Activated CD8-positive, alpha-beta T cell treated with anti-CD3 and anti-CD28 coated beads, Interleukin-2, amount 10 ng/mL, durations not matched to agents 7 days and 5 days (primary cell): ENCODE measurements at regions not wholly inside any gene's neighbourhood (a gene's known extent, or its start where the extent isn't known, plus 50 kb on each side); places are given as distances from the start of the nearest gene placed in this dataset.

Source experiments
- ATAC-seq: fragments of 150-1000 bp; cut with Tn5 transposase; one replicate; pipeline ENCODE4 v1.10.0; 2021; ENCODE audit warnings: moderate library complexity
- CTCF ChIA-PET: fragments of 350-600 bp; sonication (Branson Sonifier 250); formaldehyde crosslinking; loops from one replicate; lab custom pipeline; 2021; ENCODE audit warnings: antibody characterized with exemption; lab: Charles Lee
- POLR2A ChIA-PET: fragments of 350-600 bp; sonication (Branson Sonifier 250); formaldehyde crosslinking; loops from one replicate; lab custom pipeline; 2021; ENCODE audit warnings: antibody characterized with exemption; lab: Charles Lee
- DNase-seq: peaks from one replicate; pipeline ENCODE4 v3.0.0-alpha.2; 2020
- H3K27ac Mint-ChIP-seq: one replicate; pipeline ENCODE4 v1.8.0; 2021; ENCODE audit warnings: mild to moderate bottlenecking, mixed read lengths
- H3K27me3 Mint-ChIP-seq: one replicate; pipeline ENCODE4 v1.8.0; 2021; ENCODE audit warnings: low read depth, mixed read lengths
- H3K36me3 Mint-ChIP-seq: one replicate; pipeline ENCODE4 v1.8.0; 2021; ENCODE audit warnings: low read depth, mixed read lengths
- H3K4me1 Mint-ChIP-seq: one replicate; pipeline ENCODE4 v1.8.0; 2021; ENCODE audit warnings: low read depth, mixed read lengths
- H3K4me3 Mint-ChIP-seq: one replicate; pipeline ENCODE4 v1.8.0; 2021; ENCODE audit warnings: mild to moderate bottlenecking, mixed read lengths
- H3K9me3 Mint-ChIP-seq: one replicate; pipeline ENCODE4 v1.8.0; 2022; ENCODE audit warnings: mixed read lengths; ENCODE audit not compliant: insufficient read depth

GRCh38 chr5:89758146-89758545, 651.4 kb downstream of the CETN3 start:
- Mint-ChIP-seq H3K4me1 (no peaks in the 10 kb centered on the region), H3K9me3 (no peaks in the 10 kb centered on the region), H3K27me3 (no peaks in the 10 kb centered on the region), H3K36me3 (no peaks in the 10 kb centered on the region), H3K4me3 (no peak overlapping the region), H3K27ac (no peak overlapping the region)
- DNase-seq (no peak), ATAC-seq (no peak)
- ChIA-PET POLR2A (no interaction called here), CTCF (no interaction called here)

GRCh38 chr5:89756955-89757354, 652.6 kb downstream of the CETN3 start:
- DNase-seq (no peak), ATAC-seq (no peak)
- POLR2A ChIA-PET = no interaction called here
- H3K27ac Mint-ChIP-seq = no peak overlapping the region
- CTCF ChIA-PET = no interaction called here
- no peaks in the 10 kb centered on the region for H3K36me3 Mint-ChIP-seq
- no peak overlapping the region for H3K4me3 Mint-ChIP-seq
- no peaks in the 10 kb centered on the region for H3K4me1 Mint-ChIP-seq
- H3K27me3 Mint-ChIP-seq = no peaks in the 10 kb centered on the region
- no peaks in the 10 kb centered on the region for H3K9me3 Mint-ChIP-seq

DNA sequence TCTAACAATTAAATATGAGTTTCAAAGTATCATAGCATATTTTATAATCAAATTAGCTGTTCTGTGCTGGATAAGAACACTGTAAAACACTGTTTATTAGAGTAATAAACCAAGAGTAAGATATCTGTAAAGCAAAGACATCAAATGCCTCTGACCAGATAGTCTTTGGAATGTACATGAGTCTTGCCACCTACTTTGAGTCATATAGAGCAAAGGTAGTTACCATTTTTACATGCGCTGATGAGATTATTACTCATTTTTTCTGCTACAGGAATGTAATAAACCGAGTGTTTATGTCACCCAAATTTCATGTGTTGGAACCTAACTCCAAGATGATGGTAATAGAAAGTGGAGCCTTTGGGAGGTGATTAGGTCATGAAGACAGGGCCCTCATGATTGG, 654.5 kb downstream of the CETN3 start:
- Mint-ChIP-seq H3K36me3 (no peaks in the 10 kb centered on the region), H3K27ac (no peak overlapping the region)

DNA sequence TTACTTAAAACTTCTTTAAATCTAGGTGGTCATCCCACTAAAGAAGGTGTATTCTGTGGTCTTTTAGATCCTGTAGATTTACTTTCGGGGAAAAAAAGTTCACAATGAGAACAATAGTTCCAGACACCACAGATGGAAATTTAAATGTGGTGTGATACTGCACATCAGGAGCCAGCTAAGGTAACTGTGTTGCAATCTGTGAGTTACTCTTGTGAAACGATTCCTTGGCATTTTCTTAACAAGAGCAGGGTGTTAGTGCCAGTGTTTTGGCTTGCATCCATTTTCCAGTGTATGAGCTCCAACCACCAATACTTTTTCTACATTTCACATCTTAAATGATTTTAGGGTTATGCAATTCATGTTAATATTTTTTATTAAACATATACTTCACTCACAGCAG, 674.5 kb downstream of the CETN3 start:
- Mint-ChIP-seq H3K9me3 (no peaks in the 10 kb centered on the region), H3K27ac (no peak overlapping the region), H3K4me1 (no peaks in the 10 kb centered on the region), H3K4me3 (no peak overlapping the region), H3K36me3 (no peaks in the 10 kb centered on the region), H3K27me3 (no peaks in the 10 kb centered on the region)
- CTCF ChIA-PET = no interaction called here
- DNase-seq (no peak), ATAC-seq (no peak)
- POLR2A ChIA-PET = no interaction called here

More for the DNA sequence above, 654.5 kb downstream of the CETN3 start:
- Mint-ChIP-seq H3K9me3 (no peaks in the 10 kb centered on the region), H3K4me3 (no peak overlapping the region), H3K4me1 (no peaks in the 10 kb centered on the region), H3K27me3 (no peaks in the 10 kb centered on the region)
- CTCF ChIA-PET = no interaction called here
- ATAC-seq (no peak), DNase-seq (no peak)
- POLR2A ChIA-PET = no interaction called here

DNA sequence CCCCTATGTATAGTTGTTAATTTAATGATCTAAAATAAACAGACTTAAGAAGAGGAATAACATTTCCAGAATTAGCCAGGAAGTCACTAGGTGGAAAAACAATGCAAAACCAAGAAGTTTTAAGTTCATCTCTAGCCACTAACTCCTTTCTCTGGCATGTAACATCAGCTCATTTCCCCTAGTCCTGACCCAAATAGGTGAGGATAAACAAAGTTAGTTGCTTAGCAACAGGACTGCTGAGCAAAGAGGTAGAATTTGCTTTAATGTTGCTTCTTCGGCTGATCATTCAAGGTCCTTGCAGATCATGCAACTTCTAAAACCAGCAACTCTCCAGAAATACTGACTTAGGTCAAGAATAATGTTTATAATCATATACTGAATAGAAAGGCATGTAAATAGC, 675.8 kb downstream of the CETN3 start:
- Mint-ChIP-seq H3K27me3 (no peaks in the 10 kb centered on the region), H3K9me3 (no peaks in the 10 kb centered on the region), H3K36me3 (no peaks in the 10 kb centered on the region), H3K4me3 (no peak overlapping the region), H3K27ac (no peak overlapping the region), H3K4me1 (no peaks in the 10 kb centered on the region)
- CTCF ChIA-PET = no interaction called here
- POLR2A ChIA-PET = no interaction called here
- DNase-seq = no peak
- ATAC-seq = no peak

GRCh38 chr5:89729623-89730301, 679.8 kb downstream of the CETN3 start:
- ChIA-PET CTCF (no interaction called here), POLR2A (no interaction called here)
- H3K4me1 Mint-ChIP-seq = no peaks in the 10 kb centered on the region
- no peak overlapping the region for H3K4me3 Mint-ChIP-seq
- H3K9me3 Mint-ChIP-seq = no peaks in the 10 kb centered on the region
- DNase-seq (no peak), ATAC-seq (no peak)
- no peak overlapping the region for H3K27ac Mint-ChIP-seq
- H3K36me3 Mint-ChIP-seq = no peaks in the 10 kb centered on the region
- no peaks in the 10 kb centered on the region for H3K27me3 Mint-ChIP-seq

- ATAC-seq (no peak), DNase-seq (no peak)
- H3K4me3 Mint-ChIP-seq = no peak overlapping the region
- no peak overlapping the region for H3K27ac Mint-ChIP-seq
- ChIA-PET POLR2A (no interaction called here), CTCF (no interaction called here)
- H3K27me3 Mint-ChIP-seq = no peaks in the 10 kb centered on the region
- H3K4me1 Mint-ChIP-seq = no peaks in the 10 kb centered on the region
- H3K9me3 Mint-ChIP-seq = no peaks in the 10 kb centered on the region
- no peaks in the 10 kb centered on the region for H3K36me3 Mint-ChIP-seq
Observed at GRCh38 chr5:89728750-89729149, 680.8 kb downstream of the CETN3 start.

- CTCF ChIA-PET = no interaction called here
- H3K27me3 Mint-ChIP-seq = no peaks in the 10 kb centered on the region
- H3K4me3 Mint-ChIP-seq = no peak overlapping the region
- H3K9me3 Mint-ChIP-seq = no peaks in the 10 kb centered on the region
- no peaks in the 10 kb centered on the region for H3K4me1 Mint-ChIP-seq
- ATAC-seq = no peak
- H3K36me3 Mint-ChIP-seq = no peaks in the 10 kb centered on the region
- POLR2A ChIA-PET = no interaction called here
- no peak overlapping the region for H3K27ac Mint-ChIP-seq
- DNase-seq = no peak
Observed at GRCh38 chr5:89728134-89728533, 681.4 kb downstream of the CETN3 start.

DNA sequence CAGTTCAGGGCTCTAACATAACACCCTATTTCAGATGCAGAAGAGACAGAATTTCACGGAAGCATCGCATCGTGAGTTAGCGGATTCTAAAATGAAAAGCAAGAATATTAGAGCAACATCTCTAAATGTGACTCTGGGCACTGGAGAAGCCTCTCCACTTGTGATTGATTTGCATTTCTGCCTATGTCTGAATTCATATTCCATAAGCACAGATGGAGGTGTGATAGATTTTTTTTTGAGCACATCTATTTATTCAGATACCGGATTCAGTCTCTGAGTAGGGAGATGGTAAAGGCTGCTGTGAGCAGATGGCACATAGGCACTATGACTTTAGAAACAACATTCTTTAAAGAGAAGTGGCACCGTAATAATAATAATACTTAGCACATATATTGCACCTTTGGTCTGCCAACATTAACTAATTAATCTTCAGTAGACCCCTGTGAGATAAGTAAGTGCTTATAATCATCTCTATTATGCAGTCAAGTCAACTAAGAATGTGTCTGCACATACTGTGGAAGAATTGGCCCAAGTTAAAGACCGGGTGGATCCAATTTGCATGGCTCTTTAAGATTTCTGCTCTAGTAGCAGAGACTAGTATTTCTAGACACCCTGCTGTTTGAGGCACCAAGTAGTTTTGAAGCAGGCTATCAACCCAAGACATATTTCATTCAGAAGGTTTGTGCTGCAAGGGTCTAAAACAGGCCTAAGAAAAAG, 685.0 kb downstream of the CETN3 start:
- Mint-ChIP-seq H3K9me3 (no peaks in the 10 kb centered on the region), H3K36me3 (no peaks in the 10 kb centered on the region), H3K4me1 (no peaks in the 10 kb centered on the region), H3K27ac (no peak overlapping the region), H3K4me3 (no peak overlapping the region), H3K27me3 (no peaks in the 10 kb centered on the region)
- CTCF ChIA-PET = no interaction called here
- ATAC-seq (no peak), DNase-seq (no peak)
- POLR2A ChIA-PET = no interaction called here

DNA sequence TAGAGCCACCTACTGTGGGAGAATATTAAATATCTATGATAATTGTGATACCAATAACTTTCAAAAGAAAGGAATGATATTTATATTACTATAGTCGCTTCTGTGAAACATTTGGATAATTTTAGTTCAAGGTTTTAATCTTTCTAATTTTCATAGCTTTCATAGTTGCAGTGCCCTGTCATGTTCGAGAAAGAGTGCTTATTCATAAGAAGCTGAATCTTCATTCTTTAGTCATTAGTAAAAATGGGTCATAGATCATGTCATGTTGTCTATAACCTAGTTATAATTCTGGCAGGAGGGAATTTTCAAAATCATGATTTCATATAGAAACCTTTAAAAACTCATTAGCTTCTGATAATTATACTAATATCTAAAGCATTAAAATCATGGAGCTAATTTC, 685.6 kb downstream of the CETN3 start:
- POLR2A ChIA-PET = no interaction called here
- CTCF ChIA-PET = no interaction called here

DNA sequence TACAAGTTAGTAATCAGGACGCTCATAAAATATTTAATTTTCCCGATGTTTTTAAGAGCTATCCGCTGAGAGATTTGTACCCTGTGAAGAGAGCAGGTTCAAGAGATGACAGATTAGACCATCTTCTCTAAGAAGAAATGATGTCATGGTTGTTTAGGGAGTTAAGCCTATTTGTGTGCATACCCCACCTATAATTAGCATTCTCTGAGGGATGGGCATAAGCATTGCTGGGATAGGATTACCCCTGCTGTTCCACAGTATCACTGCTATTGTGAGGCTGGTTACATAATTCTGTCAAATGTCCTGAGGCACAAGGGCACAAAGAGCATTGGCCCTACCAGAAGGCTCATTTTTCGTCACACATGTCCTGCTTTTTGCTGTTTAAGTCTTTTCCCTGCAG, 687.0 kb downstream of the CETN3 start:
- no peaks in the 10 kb centered on the region for H3K9me3 Mint-ChIP-seq

More for the DNA sequence above, 685.6 kb downstream of the CETN3 start:
- no peaks in the 10 kb centered on the region for H3K27me3 Mint-ChIP-seq
- H3K36me3 Mint-ChIP-seq = no peaks in the 10 kb centered on the region
- H3K27ac Mint-ChIP-seq = no peak overlapping the region
- no peaks in the 10 kb centered on the region for H3K9me3 Mint-ChIP-seq
- ATAC-seq = no peak
- H3K4me1 Mint-ChIP-seq = no peaks in the 10 kb centered on the region
- no peak overlapping the region for H3K4me3 Mint-ChIP-seq
- DNase-seq = no peak

GRCh38 chr5:89721931-89722330, 687.6 kb downstream of the CETN3 start:
- Mint-ChIP-seq H3K27ac (no peak overlapping the region), H3K36me3 (no peaks in the 10 kb centered on the region), H3K4me3 (no peak overlapping the region), H3K9me3 (no peaks in the 10 kb centered on the region), H3K27me3 (no peaks in the 10 kb centered on the region), H3K4me1 (no peaks in the 10 kb centered on the region)
- no peak for ATAC-seq
- no peak for DNase-seq
- ChIA-PET POLR2A (no interaction called here), CTCF (no interaction called here)

More for the DNA sequence above, 687.0 kb downstream of the CETN3 start:
- POLR2A ChIA-PET = no interaction called here
- Mint-ChIP-seq H3K27me3 (no peaks in the 10 kb centered on the region), H3K27ac (no peak overlapping the region), H3K36me3 (no peaks in the 10 kb centered on the region), H3K4me3 (no peak overlapping the region), H3K4me1 (no peaks in the 10 kb centered on the region)
- no peak for DNase-seq
- CTCF ChIA-PET = no interaction called here
- ATAC-seq = no peak
